GM18868 (cell line): ENCODE measurements at regions not wholly inside any gene's neighbourhood (a gene's known extent, or its start where the extent isn't known, plus 50 kb on each side); places are given as distances from the start of the nearest gene placed in this dataset.
"Not testable (repeated sequence)": the region's sequence is repeated elsewhere in the genome, so short reads cannot be mapped to it uniquely, and the experiment has no call there.

Experiments
- ATAC-seq: cut with Tn5 transposase; IDR thresholded peaks from one replicate; pipeline ENCODE4 v1.9.1; 2021; ENCODE audit warnings: mild to moderate bottlenecking, moderate library complexity; ENCODE audit not compliant: unreplicated experiment

GRCh38 chr11:37301405-37301804 is 703.4 kb upstream of the RAG2 start:
- not testable (repeated sequence) for ATAC-seq

GRCh38 chr11:37298173-37298572 is 700.1 kb upstream of the RAG2 start:
- ATAC-seq = no peak

- no peak for ATAC-seq
These were observed 688.9 kb upstream of the RAG2 start for GRCh38 chr11:37286890-37287289.

- ATAC-seq = no peak
These were observed 684.3 kb upstream of the RAG2 start for GRCh38 chr11:37282367-37282766.

GRCh38 chr11:37280200-37280599 is 682.2 kb upstream of the RAG2 start:
- ATAC-seq = no peak

GRCh38 chr11:37277896-37278465 is 679.9 kb upstream of the RAG2 start:
- no peak for ATAC-seq

GRCh38 chr11:37264783-37265182 is 666.7 kb upstream of the RAG2 start:
- ATAC-seq = no peak

GRCh38 chr11:37264060-37264459 is 666.0 kb upstream of the RAG2 start:
- ATAC-seq = no peak

GRCh38 chr11:37263467-37263866 is 665.4 kb upstream of the RAG2 start:
- ATAC-seq = not testable (repeated sequence)

- ATAC-seq = no peak
These were observed 661.7 kb upstream of the RAG2 start for GRCh38 chr11:37259734-37260133.

GRCh38 chr11:37248145-37248544 is 650.1 kb upstream of the RAG2 start:
- ATAC-seq = no peak

- ATAC-seq = not testable (repeated sequence)
These were observed 648.1 kb upstream of the RAG2 start for GRCh38 chr11:37246092-37246491.

- ATAC-seq = no peak
These were observed 632.8 kb upstream of the RAG2 start for GRCh38 chr11:37230865-37231264.

GRCh38 chr11:37223962-37224361 is 625.9 kb upstream of the RAG2 start:
- ATAC-seq = no peak

- ATAC-seq = no peak
These were observed 605.0 kb upstream of the RAG2 start for GRCh38 chr11:37203006-37203405.

GRCh38 chr11:37199082-37199481 is 601.0 kb upstream of the RAG2 start:
- ATAC-seq = no peak

- no peak for ATAC-seq
These were observed 586.3 kb upstream of the RAG2 start for GRCh38 chr11:37184326-37184725.

GRCh38 chr11:37182031-37182430 is 584.0 kb upstream of the RAG2 start:
- no peak for ATAC-seq

GRCh38 chr11:37177721-37178120 is 579.7 kb upstream of the RAG2 start:
- ATAC-seq = no peak

- ATAC-seq = no peak
These were observed 573.4 kb upstream of the RAG2 start for GRCh38 chr11:37171451-37171850.

GRCh38 chr11:37170311-37170710 is 572.3 kb upstream of the RAG2 start:
- ATAC-seq = no peak

- ATAC-seq = not testable (repeated sequence)
These were observed 547.4 kb upstream of the RAG2 start for GRCh38 chr11:37145434-37145833.

GRCh38 chr11:37142591-37142990 is 544.6 kb upstream of the RAG2 start:
- ATAC-seq = no peak
